ENCODE measurements at regions not wholly inside any gene's neighbourhood (a gene's known extent, or its start where the extent isn't known, plus 50 kb on each side); places are given as distances from the start of the nearest gene placed in this dataset.

- ATAC-seq = no peak
- intact Hi-C loops (cut with DNase I) = no loop called here
- Histone ChIP-seq H3K27me3 (no peaks in the 10 kb centered on the region), H3K36me3 (no peaks in the 10 kb centered on the region), H3K4me1 (no peaks in the 10 kb centered on the region), H3K27ac (no peak overlapping the region), H3K4me3 (no peak overlapping the region), H3K9me3 (no peaks in the 10 kb centered on the region)
- TF ChIP-seq CTCF (IDR thresholded peaks at IDR 0.05) = no peak
- no peak for DNase-seq
Measured at GRCh38 chr17:65404761-65405160, 156.7 kb downstream of the AXIN2 start.

GRCh38 chr17:65403626-65404025 lies 157.8 kb downstream of the AXIN2 start:
- H3K36me3 ChIP-seq = no peaks in the 10 kb centered on the region
- no peaks in the 10 kb centered on the region for H3K4me1 ChIP-seq
- ATAC-seq (no peak), DNase-seq (no peak)
- intact Hi-C loops (cut with DNase I) = no loop called here
- no peaks in the 10 kb centered on the region for H3K27me3 ChIP-seq
- TF ChIP-seq CTCF (IDR thresholded peaks at IDR 0.05) = no peak
- H3K4me3 ChIP-seq = no peak overlapping the region
- no peak overlapping the region for H3K27ac ChIP-seq
- no peaks in the 10 kb centered on the region for H3K9me3 ChIP-seq

- H3K4me3 ChIP-seq = no peak overlapping the region
- no peak overlapping the region for H3K27ac ChIP-seq
- DNase-seq = no peak
- no peaks in the 10 kb centered on the region for H3K27me3 ChIP-seq
- no peaks in the 10 kb centered on the region for H3K4me1 ChIP-seq
- intact Hi-C loops (cut with DNase I) = no loop called here
- no peaks in the 10 kb centered on the region for H3K9me3 ChIP-seq
- no peak for ATAC-seq
- no peaks in the 10 kb centered on the region for H3K36me3 ChIP-seq
- no peak for TF ChIP-seq CTCF (IDR thresholded peaks at IDR 0.05)
Measured at GRCh38 chr17:65402513-65403496, 158.6 kb downstream of the AXIN2 start.

GRCh38 chr17:65401561-65401960 lies 159.9 kb downstream of the AXIN2 start:
- no peaks in the 10 kb centered on the region for H3K27me3 ChIP-seq
- H3K9me3 ChIP-seq = no peaks in the 10 kb centered on the region
- DNase-seq (no peak), ATAC-seq (no peak)
- no peak overlapping the region for H3K27ac ChIP-seq
- no peaks in the 10 kb centered on the region for H3K36me3 ChIP-seq
- no peaks in the 10 kb centered on the region for H3K4me1 ChIP-seq
- TF ChIP-seq CTCF (IDR thresholded peaks at IDR 0.05) = no peak
- intact Hi-C loops (cut with DNase I) = no loop called here
- H3K4me3 ChIP-seq = no peak overlapping the region

GRCh38 chr17:65400701-65401100 lies 160.7 kb downstream of the AXIN2 start:
- Histone ChIP-seq H3K9me3 (no peaks in the 10 kb centered on the region), H3K36me3 (no peaks in the 10 kb centered on the region), H3K27me3 (no peaks in the 10 kb centered on the region), H3K27ac (no peak overlapping the region), H3K4me3 (no peak overlapping the region), H3K4me1 (no peaks in the 10 kb centered on the region)
- TF ChIP-seq CTCF (IDR thresholded peaks at IDR 0.05) = no peak
- DNase-seq = no peak
- ATAC-seq = no peak
- intact Hi-C loops (cut with DNase I) = no loop called here
